ENCODE measurements at regions not wholly inside any gene's neighbourhood (a gene's known extent, or its start where the extent isn't known, plus 50 kb on each side); places are given as distances from the start of the nearest gene placed in this dataset.

DNA sequence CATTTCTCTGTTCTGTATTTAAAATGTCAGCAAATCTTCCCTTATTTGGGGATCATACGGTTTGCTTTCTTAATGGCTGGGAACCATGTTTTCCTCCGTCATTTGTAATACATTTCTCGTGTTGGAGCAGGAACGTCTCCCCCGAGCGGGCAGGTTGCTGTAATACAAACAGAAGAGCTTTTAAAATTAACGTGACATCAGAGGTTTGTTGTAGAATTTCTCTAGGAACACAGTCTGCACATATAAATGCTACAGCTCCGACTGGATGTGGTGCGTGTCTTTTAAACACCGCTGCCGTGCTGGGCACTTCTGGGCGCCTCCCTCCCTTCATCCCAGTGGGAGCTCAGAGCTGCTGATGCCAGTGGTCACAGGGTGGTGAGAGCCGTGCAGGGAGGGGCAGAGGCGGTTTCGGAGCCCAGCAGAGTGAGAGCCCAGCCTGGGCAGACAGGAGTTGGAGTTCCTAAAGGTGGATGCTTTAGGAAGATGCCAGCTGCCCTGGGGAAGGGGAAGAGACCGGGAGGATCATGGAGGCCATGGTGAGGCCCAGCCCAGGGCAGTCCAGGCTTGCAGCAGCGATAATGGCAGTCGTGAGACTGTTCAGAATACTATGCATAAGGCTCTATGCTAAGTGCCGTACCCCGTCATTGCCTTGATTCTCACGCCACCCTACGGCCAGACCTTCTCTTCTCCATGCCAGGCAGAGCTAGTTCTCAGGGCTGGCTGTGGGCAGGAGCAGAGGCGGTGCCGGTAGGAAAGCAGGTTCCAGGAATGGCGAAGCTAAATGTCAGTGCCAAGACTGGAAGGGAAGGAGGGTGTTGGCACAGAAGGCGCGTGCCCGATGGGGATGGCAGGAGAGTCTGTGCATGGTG is 96.2 kb downstream of the GLRX3 start:
- TF ChIP-seq, protein P1, sequence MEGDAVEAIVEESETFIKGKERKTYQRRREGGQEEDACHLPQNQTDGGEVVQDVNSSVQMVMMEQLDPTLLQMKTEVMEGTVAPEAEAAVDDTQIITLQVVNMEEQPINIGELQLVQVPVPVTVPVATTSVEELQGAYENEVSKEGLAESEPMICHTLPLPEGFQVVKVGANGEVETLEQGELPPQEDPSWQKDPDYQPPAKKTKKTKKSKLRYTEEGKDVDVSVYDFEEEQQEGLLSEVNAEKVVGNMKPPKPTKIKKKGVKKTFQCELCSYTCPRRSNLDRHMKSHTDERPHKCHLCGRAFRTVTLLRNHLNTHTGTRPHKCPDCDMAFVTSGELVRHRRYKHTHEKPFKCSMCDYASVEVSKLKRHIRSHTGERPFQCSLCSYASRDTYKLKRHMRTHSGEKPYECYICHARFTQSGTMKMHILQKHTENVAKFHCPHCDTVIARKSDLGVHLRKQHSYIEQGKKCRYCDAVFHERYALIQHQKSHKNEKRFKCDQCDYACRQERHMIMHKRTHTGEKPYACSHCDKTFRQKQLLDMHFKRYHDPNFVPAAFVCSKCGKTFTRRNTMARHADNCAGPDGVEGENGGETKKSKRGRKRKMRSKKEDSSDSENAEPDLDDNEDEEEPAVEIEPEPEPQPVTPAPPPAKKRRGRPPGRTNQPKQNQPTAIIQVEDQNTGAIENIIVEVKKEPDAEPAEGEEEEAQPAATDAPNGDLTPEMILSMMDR (IDR thresholded peaks at IDR 0.05), result no peak
- TF ChIP-seq POLR2A (IDR thresholded peaks at IDR 0.05), result no peak

Data from ovary (tissue), 3 donors.